ENCODE measurements at regions not wholly inside any gene's neighbourhood (a gene's known extent, or its start where the extent isn't known, plus 50 kb on each side); places are given as distances from the start of the nearest gene placed in this dataset.

DNA sequence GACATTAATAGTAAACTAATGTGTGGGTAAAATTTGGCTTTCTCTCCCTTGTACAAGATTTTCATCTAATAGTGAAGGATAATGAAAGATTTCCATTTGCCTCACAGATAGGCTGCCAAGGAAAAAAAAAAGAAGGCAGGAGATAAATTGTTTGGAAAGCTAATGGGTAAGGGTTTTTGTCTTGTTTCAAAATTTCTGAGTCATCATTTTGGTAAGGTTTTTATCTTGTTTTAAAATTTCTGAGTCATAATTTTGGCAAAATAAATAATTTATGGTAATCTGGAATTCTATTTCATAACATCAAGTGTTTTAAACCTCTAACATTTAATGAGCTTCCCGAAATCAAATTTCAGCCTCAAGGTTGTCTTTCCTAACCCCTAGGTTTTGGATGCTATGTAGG lies 1035.7 kb upstream of the FBXO33 start:
- H3K79me2 ChIP-seq (ENCODE audit: insufficient read depth, low read length), result no peaks in the 10 kb centered on the region
- no peaks in the 10 kb centered on the region for H3K27me3 ChIP-seq (ENCODE audit: insufficient read depth, low read length)
- no peaks in the 10 kb centered on the region for H3K4me1 ChIP-seq (ENCODE audit: control insufficient read depth in 1 of 2, insufficient read depth in 2 of 2, low read length in 2 of 2)
- H3K9me2 ChIP-seq (ENCODE audit: insufficient read depth), result no peaks in the 10 kb centered on the region
- H3K4me3 ChIP-seq (replicated peaks in 1 of 2; ENCODE audit: low read depth in 1 of 2, low read length in 2 of 2), result no peak overlapping the region
- H3K9ac ChIP-seq (ENCODE audit: low read length), result no peak overlapping the region
- ChIA-PET RAD21 (ENCODE audit: low non-redundant PET in 1 of 2, low total read pairs in 2 of 2, uncharacterized antibody in 2 of 2, unreplicated experiment in 2 of 2) (no interaction called here), POLR2A (no interaction called here), CTCF (no interaction called here)
- DNase-seq (ENCODE audit: low read depth, low spot score) (no peak), ATAC-seq (no peak)
- H3K36me3 ChIP-seq (ENCODE audit: control insufficient read depth in 1 of 2, insufficient read depth in 2 of 2, low read length in 2 of 2), result no peaks in the 10 kb centered on the region
- H3K27ac ChIP-seq (ENCODE audit: low read depth, low read length), result no peak overlapping the region
- peaks cover 3 to 8% of the 10 kb centered on the region in 2 experiments; a peak in 1 of 4 replicates for H3K9me3 ChIP-seq (ENCODE audit: control insufficient read depth in 1 of 2, insufficient read depth in 1 of 2, low read depth in 1 of 2, low read length in 2 of 2)
- BruUV-seq (replicated peaks), result no TSS peak
- H3K4me2 ChIP-seq (ENCODE audit: low read length), result no peak overlapping the region
- intact Hi-C loops (cut with micrococcal nuclease), result no loop called here
- H2AFZ ChIP-seq (ENCODE audit: low read depth, low read length, poor library complexity, severe bottlenecking), result no peak overlapping the region
- no peak for TF ChIP-seq SIN3A (IDR thresholded peaks at IDR 0.05; ENCODE audit: low read depth)
- no peak for TF ChIP-seq ZNF274 (IDR thresholded peaks at IDR 0.05; ENCODE audit: low read depth, low read length)
- TF ChIP-seq, protein P1, sequence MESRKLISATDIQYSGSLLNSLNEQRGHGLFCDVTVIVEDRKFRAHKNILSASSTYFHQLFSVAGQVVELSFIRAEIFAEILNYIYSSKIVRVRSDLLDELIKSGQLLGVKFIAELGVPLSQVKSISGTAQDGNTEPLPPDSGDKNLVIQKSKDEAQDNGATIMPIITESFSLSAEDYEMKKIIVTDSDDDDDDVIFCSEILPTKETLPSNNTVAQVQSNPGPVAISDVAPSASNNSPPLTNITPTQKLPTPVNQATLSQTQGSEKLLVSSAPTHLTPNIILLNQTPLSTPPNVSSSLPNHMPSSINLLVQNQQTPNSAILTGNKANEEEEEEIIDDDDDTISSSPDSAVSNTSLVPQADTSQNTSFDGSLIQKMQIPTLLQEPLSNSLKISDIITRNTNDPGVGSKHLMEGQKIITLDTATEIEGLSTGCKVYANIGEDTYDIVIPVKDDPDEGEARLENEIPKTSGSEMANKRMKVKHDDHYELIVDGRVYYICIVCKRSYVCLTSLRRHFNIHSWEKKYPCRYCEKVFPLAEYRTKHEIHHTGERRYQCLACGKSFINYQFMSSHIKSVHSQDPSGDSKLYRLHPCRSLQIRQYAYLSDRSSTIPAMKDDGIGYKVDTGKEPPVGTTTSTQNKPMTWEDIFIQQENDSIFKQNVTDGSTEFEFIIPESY (IDR thresholded peaks at IDR 0.05; ENCODE audit: extremely low read depth, insufficient replicate concordance, low read length), result no peak
- TF ChIP-seq ELF1 (IDR thresholded peaks at IDR 0.05; ENCODE audit: borderline replicate concordance, low read depth), result no peak
- TF ChIP-seq EZH2phosphoT487 (IDR thresholded peaks at IDR 0.05; ENCODE audit: borderline replicate concordance), result no peak
- no peak for TF ChIP-seq ZFX (IDR thresholded peaks at IDR 0.05)
- TF ChIP-seq, protein P2, sequence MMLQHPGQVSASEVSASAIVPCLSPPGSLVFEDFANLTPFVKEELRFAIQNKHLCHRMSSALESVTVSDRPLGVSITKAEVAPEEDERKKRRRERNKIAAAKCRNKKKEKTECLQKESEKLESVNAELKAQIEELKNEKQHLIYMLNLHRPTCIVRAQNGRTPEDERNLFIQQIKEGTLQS (IDR thresholded peaks at IDR 0.05), result no peak
- TF ChIP-seq SP1 (IDR thresholded peaks at IDR 0.05; ENCODE audit: low read depth), result no peak
- TF ChIP-seq CEBPB (IDR thresholded peaks at IDR 0.05; ENCODE audit: low read depth), result no peak
- TF ChIP-seq, protein P3, sequence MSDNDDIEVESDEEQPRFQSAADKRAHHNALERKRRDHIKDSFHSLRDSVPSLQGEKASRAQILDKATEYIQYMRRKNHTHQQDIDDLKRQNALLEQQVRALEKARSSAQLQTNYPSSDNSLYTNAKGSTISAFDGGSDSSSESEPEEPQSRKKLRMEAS (IDR thresholded peaks at IDR 0.05), result no peak
- no peak for TF ChIP-seq CBX3 (IDR thresholded peaks at IDR 0.05; ENCODE audit: low read depth)
- TF ChIP-seq CTCF (IDR thresholded peaks at IDR 0.05 in 2 of 3, conservative IDR thresholded peaks at IDR 0.05 in 1 of 3; ENCODE audit: borderline replicate concordance in 1 of 3, insufficient read depth in 1 of 3, low read depth in 2 of 3, low read length in 2 of 3), result no peak
- TF ChIP-seq TCF7L2 (IDR thresholded peaks at IDR 0.05; ENCODE audit: borderline replicate concordance, extremely low read depth, insufficient read depth, insufficient read length), result no peak
- no peak for TF ChIP-seq EGR1 (IDR thresholded peaks at IDR 0.05; ENCODE audit: low read depth)
- no peak for TF ChIP-seq RAD21 (IDR thresholded peaks at IDR 0.05; ENCODE audit: low read depth)
- TF ChIP-seq POLR2AphosphoS5 (IDR thresholded peaks at IDR 0.05; ENCODE audit: low read depth, low read length), result no peak
- TF ChIP-seq POLR2A (IDR thresholded peaks at IDR 0.05; ENCODE audit: borderline replicate concordance, extremely low read depth, insufficient read depth, insufficient read length), result no peak
- H4K20me1 ChIP-seq (ENCODE audit: insufficient read depth), result no peaks in the 10 kb centered on the region
